Adrenal gland (tissue), 9 donors: ENCODE measurements at regions not wholly inside any gene's neighbourhood (a gene's known extent, or its start where the extent isn't known, plus 50 kb on each side); places are given as distances from the start of the nearest gene placed in this dataset.

Source experiments
- DNase-seq, 7 donors: peaks; one replicate each; pipeline ENCODE4 v3.0.0-alpha.2; 2019 to 2020
- H3K27ac ChIP-seq, 5 donors: fragments of 200-600 bp; sonication (generic) in 4 of 5; 1 replicate in 3 of 5; 2 replicates in 2 of 5; pipeline versions ENCODE4 v1.5.1 to v1.8.0; 2016 to 2020; ENCODE audit warnings: mild to moderate bottlenecking in 1 of 5
- H3K27me3 ChIP-seq: fragments of 200-600 bp; 2 replicates; pipeline ENCODE4 v1.8.0; 2021
- H3K36me3 ChIP-seq, 2 donors: fragments of 200-600 bp; replicated peaks in 1 of 2; 1 replicate in 1 of 2; 2 replicates in 1 of 2; pipeline versions ENCODE4 v1.5.1 to v1.8.0; 2018 to 2022
- H3K4me1 ChIP-seq, 2 donors: fragments of 200-600 bp; replicated peaks in 1 of 2; 1 replicate in 1 of 2; 2 replicates in 1 of 2; pipeline versions ENCODE4 v1.5.1 to v1.8.0; 2018 to 2021
- H3K4me3 ChIP-seq, 4 donors: fragments of 200-600 bp; sonication (generic) in 3 of 4; one replicate each; pipeline ENCODE4 v1.5.1; 2016 to 2018
- H3K9me3 ChIP-seq, 3 donors: fragments of 200-600 bp; sonication (generic) in 1 of 3; replicated peaks in 1 of 3; 1 replicate in 2 of 3; 2 replicates in 1 of 3; pipeline versions ENCODE4 v1.5.1 to v1.8.0; 2016 to 2021
- CTCF ChIP-seq, 6 experiments: fragments of 450-650 bp in 4 of 6; fragments of 200-600 bp in 2 of 6; sonication (generic) in 1 of 6; IDR thresholded peaks; 1 replicate in 5 of 6; 2 replicates in 1 of 6; pipeline versions ENCODE4 v1.5.1 to v1.8.0; 2016 to 2021; ENCODE audit warnings: antibody characterized with exemption in 6 of 6, mild to moderate bottlenecking in 2 of 6, moderate library complexity in 1 of 6
- POLR2A ChIP-seq, 2 donors: fragments of 450-650 bp; IDR thresholded peaks; one replicate each; pipeline ENCODE4 v1.6.1; 2017; ENCODE audit warnings: antibody characterized with exemption in 2 of 2, mild to moderate bottlenecking in 2 of 2, moderate library complexity in 1 of 2
- WGBS, 4 donors: extraction: QIAGEN DNeasy Blood & Tissue Kit in 2 of 4; methylation state at CpG; one replicate each; pipeline versions ENCODE4 v1.1.5 to v1.1.7; 2013 to 2017; 5-methylcytosine and 5-hydroxymethylcytosine counted together
- intact Hi-C, 2 donors: fragments of 100-400 bp; cut with DNase I; formaldehyde crosslinking; loops; one replicate each; pipeline versions ENCODE4 v1.14.1 to v1.15.0; 2022 to 2023
- donor health status: healthy with polysubstance abuse.
- donor health status: Bipolar disorder and iron deficiency.
- donor health status: DM: yes; HTN: yes; CAD: no.
- donor health status: DM: no; HTN: no; CAD: no.
- donor health status: DM: no; HTN: no; CAD: no.

- Histone ChIP-seq H3K36me3 (no peaks in the 10 kb centered on the region), H3K4me3 (no peak overlapping the region), H3K27ac (no peak overlapping the region), H3K27me3 (no peaks in the 10 kb centered on the region), H3K9me3 (no peaks in the 10 kb centered on the region), H3K4me1 (no peaks in the 10 kb centered on the region)
- no peak for DNase-seq
- WGBS, 4 donors, result 80 to 91% (median 85%) methylated on average over 4 to 5 of the region's 5 CpGs
- TF ChIP-seq POLR2A (IDR thresholded peaks at IDR 0.05), result no peak
- no peak for TF ChIP-seq CTCF (IDR thresholded peaks at IDR 0.05)
- intact Hi-C loops, result loop anchor here in 1 of 2 donors (10.0 kb wide), 1 partner anchor 119 kb away; no protein-coding TSS in a partner anchor
Observed at GRCh38 chr1:231095595-231095994, 55.5 kb upstream of the FAM89A start.

- H3K9me3 ChIP-seq, result no peaks in the 10 kb centered on the region
- H3K36me3 ChIP-seq, result no peaks in the 10 kb centered on the region
- no peaks in the 10 kb centered on the region for H3K27me3 ChIP-seq
- no peaks in the 10 kb centered on the region for H3K4me1 ChIP-seq
- no peak for DNase-seq
- 83 to 93% (median 90%) methylated on average over 3 of the region's 3 CpGs for WGBS, 4 donors
- H3K27ac ChIP-seq, result no peak overlapping the region
- TF ChIP-seq POLR2A (IDR thresholded peaks at IDR 0.05) (no peak), CTCF (IDR thresholded peaks at IDR 0.05) (no peak)
- no peak overlapping the region for H3K4me3 ChIP-seq
- intact Hi-C loops, result loop anchor here in 1 of 2 donors (10.0 kb wide), 1 partner anchor 120 kb away; no protein-coding TSS in a partner anchor
Observed at GRCh38 chr1:231094421-231094820, 54.4 kb upstream of the FAM89A start.

GRCh38 chr1:231093156-231093922 lies 53.3 kb upstream of the FAM89A start:
- no peak for TF ChIP-seq POLR2A (IDR thresholded peaks at IDR 0.05)
- peak in 2 of 6 experiments; percentile 9 to 32 for TF ChIP-seq CTCF (IDR thresholded peaks at IDR 0.05)
- intact Hi-C loops, result loop anchor here in 1 of 2 donors (10.0 kb wide), 1 partner anchor 121 kb away; no protein-coding TSS in a partner anchor
- DNase-seq, result peak in 2 of 7 donors; percentile 20 to 34
- Histone ChIP-seq H3K36me3 (no peaks in the 10 kb centered on the region), H3K27ac (no peak overlapping the region), H3K27me3 (no peaks in the 10 kb centered on the region), H3K4me1 (no peaks in the 10 kb centered on the region), H3K9me3 (no peaks in the 10 kb centered on the region), H3K4me3 (no peak overlapping the region)
- WGBS, 4 donors, result 49 to 60% (median 50%) methylated on average over 11 to 13 of the region's 13 CpGs

- no peaks in the 10 kb centered on the region for H3K9me3 ChIP-seq
- no peaks in the 10 kb centered on the region for H3K36me3 ChIP-seq
- TF ChIP-seq POLR2A (IDR thresholded peaks at IDR 0.05), result no peak
- TF ChIP-seq CTCF (IDR thresholded peaks at IDR 0.05), result no peak
- no peaks in the 10 kb centered on the region for H3K27me3 ChIP-seq
- no peak for DNase-seq
- H3K4me1 ChIP-seq, result no peaks in the 10 kb centered on the region
- H3K4me3 ChIP-seq, result no peak overlapping the region
- intact Hi-C loops, result loop anchor here in 1 of 2 donors (10.0 kb wide), 1 partner anchor 122 kb away; no protein-coding TSS in a partner anchor
- 72 to 88% (median 80%) methylated on average over 5 of the region's 5 CpGs for WGBS, 4 donors
- H3K27ac ChIP-seq, result no peak overlapping the region
Observed at GRCh38 chr1:231092380-231092779, 52.3 kb upstream of the FAM89A start.
